ENCODE measurements at regions not wholly inside any gene's neighbourhood (a gene's known extent, or its start where the extent isn't known, plus 50 kb on each side); places are given as distances from the start of the nearest gene placed in this dataset.

DNA sequence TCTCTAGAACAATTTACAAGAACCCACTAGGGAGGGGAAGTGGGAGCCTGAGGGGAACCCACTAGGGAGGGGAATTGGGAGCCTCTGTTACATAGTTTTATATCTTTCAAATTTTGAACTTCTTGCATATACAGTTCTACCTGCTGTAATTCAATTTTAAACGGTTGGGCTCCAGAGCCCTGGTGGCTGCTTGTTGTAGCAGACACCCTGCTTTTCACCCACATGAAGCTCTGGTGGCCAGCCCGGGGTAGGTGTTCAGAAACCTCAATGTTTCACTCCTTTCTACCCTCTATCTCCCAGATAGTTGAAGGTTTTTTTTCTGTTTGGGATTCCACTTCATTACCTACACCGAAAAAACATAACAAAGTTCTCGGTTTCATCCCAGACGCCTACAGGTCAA, 124.4 kb downstream of the TMEM174 start:
- TF ChIP-seq, protein P1, sequence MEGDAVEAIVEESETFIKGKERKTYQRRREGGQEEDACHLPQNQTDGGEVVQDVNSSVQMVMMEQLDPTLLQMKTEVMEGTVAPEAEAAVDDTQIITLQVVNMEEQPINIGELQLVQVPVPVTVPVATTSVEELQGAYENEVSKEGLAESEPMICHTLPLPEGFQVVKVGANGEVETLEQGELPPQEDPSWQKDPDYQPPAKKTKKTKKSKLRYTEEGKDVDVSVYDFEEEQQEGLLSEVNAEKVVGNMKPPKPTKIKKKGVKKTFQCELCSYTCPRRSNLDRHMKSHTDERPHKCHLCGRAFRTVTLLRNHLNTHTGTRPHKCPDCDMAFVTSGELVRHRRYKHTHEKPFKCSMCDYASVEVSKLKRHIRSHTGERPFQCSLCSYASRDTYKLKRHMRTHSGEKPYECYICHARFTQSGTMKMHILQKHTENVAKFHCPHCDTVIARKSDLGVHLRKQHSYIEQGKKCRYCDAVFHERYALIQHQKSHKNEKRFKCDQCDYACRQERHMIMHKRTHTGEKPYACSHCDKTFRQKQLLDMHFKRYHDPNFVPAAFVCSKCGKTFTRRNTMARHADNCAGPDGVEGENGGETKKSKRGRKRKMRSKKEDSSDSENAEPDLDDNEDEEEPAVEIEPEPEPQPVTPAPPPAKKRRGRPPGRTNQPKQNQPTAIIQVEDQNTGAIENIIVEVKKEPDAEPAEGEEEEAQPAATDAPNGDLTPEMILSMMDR (conservative IDR thresholded peaks at IDR 0.05; ENCODE audit: low read depth in 2 of 2): no peak
- no peak for TF ChIP-seq POLR2AphosphoS5 (IDR thresholded peaks at IDR 0.05; ENCODE audit: low read depth)
- peak; percentile 74 for TF ChIP-seq EZH2 (IDR thresholded peaks at IDR 0.05; ENCODE audit: low read depth, unreplicated experiment)
- no peak for TF ChIP-seq ZNF114 (CRISPR knock-in tag; IDR thresholded peaks at IDR 0.05)
- TF ChIP-seq, protein P2, sequence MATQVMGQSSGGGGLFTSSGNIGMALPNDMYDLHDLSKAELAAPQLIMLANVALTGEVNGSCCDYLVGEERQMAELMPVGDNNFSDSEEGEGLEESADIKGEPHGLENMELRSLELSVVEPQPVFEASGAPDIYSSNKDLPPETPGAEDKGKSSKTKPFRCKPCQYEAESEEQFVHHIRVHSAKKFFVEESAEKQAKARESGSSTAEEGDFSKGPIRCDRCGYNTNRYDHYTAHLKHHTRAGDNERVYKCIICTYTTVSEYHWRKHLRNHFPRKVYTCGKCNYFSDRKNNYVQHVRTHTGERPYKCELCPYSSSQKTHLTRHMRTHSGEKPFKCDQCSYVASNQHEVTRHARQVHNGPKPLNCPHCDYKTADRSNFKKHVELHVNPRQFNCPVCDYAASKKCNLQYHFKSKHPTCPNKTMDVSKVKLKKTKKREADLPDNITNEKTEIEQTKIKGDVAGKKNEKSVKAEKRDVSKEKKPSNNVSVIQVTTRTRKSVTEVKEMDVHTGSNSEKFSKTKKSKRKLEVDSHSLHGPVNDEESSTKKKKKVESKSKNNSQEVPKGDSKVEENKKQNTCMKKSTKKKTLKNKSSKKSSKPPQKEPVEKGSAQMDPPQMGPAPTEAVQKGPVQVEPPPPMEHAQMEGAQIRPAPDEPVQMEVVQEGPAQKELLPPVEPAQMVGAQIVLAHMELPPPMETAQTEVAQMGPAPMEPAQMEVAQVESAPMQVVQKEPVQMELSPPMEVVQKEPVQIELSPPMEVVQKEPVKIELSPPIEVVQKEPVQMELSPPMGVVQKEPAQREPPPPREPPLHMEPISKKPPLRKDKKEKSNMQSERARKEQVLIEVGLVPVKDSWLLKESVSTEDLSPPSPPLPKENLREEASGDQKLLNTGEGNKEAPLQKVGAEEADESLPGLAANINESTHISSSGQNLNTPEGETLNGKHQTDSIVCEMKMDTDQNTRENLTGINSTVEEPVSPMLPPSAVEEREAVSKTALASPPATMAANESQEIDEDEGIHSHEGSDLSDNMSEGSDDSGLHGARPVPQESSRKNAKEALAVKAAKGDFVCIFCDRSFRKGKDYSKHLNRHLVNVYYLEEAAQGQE (IDR thresholded peaks at IDR 0.05; ENCODE audit: unreplicated experiment): no peak
- no peak for TF ChIP-seq JUNB (IDR thresholded peaks at IDR 0.05; ENCODE audit: unreplicated experiment)
- TF ChIP-seq, protein P3, sequence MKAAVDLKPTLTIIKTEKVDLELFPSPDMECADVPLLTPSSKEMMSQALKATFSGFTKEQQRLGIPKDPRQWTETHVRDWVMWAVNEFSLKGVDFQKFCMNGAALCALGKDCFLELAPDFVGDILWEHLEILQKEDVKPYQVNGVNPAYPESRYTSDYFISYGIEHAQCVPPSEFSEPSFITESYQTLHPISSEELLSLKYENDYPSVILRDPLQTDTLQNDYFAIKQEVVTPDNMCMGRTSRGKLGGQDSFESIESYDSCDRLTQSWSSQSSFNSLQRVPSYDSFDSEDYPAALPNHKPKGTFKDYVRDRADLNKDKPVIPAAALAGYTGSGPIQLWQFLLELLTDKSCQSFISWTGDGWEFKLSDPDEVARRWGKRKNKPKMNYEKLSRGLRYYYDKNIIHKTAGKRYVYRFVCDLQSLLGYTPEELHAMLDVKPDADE (IDR thresholded peaks at IDR 0.05): no peak
- no peak for TF ChIP-seq CREB1 (CRISPR knock-in tag; IDR thresholded peaks at IDR 0.05; ENCODE audit: low read depth)
- TF ChIP-seq STAT1 (IDR thresholded peaks at IDR 0.05; ENCODE audit: unreplicated experiment): no peak
- TF ChIP-seq EZH2phosphoT487 (IDR thresholded peaks at IDR 0.05; ENCODE audit: unreplicated experiment): no peak
- no peak for TF ChIP-seq NANOG (IDR thresholded peaks at IDR 0.05; ENCODE audit: borderline replicate concordance)
- TF ChIP-seq, protein P4, sequence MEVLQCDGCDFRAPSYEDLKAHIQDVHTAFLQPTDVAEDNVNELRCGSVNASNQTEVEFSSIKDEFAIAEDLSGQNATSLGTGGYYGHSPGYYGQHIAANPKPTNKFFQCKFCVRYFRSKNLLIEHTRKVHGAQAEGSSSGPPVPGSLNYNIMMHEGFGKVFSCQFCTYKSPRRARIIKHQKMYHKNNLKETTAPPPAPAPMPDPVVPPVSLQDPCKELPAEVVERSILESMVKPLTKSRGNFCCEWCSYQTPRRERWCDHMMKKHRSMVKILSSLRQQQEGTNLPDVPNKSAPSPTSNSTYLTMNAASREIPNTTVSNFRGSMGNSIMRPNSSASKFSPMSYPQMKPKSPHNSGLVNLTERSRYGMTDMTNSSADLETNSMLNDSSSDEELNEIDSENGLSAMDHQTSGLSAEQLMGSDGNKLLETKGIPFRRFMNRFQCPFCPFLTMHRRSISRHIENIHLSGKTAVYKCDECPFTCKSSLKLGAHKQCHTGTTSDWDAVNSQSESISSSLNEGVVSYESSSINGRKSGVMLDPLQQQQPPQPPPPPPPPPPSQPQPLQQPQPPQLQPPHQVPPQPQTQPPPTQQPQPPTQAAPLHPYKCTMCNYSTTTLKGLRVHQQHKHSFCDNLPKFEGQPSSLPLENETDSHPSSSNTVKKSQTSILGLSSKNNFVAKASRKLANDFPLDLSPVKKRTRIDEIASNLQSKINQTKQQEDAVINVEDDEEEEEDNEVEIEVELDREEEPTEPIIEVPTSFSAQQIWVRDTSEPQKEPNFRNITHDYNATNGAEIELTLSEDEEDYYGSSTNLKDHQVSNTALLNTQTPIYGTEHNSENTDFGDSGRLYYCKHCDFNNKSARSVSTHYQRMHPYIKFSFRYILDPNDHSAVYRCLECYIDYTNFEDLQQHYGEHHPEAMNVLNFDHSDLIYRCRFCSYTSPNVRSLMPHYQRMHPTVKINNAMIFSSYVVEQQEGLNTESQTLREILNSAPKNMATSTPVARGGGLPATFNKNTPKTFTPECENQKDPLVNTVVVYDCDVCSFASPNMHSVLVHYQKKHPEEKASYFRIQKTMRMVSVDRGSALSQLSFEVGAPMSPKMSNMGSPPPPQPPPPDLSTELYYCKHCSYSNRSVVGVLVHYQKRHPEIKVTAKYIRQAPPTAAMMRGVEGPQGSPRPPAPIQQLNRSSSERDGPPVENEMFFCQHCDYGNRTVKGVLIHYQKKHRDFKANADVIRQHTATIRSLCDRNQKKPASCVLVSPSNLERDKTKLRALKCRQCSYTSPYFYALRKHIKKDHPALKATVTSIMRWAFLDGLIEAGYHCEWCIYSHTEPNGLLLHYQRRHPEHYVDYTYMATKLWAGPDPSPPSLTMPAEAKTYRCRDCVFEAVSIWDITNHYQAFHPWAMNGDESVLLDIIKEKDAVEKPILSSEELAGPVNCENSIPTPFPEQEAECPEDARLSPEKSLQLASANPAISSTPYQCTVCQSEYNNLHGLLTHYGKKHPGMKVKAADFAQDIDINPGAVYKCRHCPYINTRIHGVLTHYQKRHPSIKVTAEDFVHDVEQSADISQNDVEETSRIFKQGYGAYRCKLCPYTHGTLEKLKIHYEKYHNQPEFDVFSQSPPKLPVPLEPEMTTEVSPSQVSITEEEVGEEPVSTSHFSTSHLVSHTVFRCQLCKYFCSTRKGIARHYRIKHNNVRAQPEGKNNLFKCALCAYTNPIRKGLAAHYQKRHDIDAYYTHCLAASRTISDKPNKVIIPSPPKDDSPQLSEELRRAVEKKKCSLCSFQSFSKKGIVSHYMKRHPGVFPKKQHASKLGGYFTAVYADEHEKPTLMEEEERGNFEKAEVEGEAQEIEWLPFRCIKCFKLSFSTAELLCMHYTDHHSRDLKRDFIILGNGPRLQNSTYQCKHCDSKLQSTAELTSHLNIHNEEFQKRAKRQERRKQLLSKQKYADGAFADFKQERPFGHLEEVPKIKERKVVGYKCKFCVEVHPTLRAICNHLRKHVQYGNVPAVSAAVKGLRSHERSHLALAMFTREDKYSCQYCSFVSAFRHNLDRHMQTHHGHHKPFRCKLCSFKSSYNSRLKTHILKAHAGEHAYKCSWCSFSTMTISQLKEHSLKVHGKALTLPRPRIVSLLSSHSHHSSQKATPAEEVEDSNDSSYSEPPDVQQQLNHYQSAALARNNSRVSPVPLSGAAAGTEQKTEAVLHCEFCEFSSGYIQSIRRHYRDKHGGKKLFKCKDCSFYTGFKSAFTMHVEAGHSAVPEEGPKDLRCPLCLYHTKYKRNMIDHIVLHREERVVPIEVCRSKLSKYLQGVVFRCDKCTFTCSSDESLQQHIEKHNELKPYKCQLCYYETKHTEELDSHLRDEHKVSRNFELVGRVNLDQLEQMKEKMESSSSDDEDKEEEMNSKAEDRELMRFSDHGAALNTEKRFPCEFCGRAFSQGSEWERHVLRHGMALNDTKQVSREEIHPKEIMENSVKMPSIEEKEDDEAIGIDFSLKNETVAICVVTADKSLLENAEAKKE (CRISPR knock-in tag; IDR thresholded peaks at IDR 0.05): no peak
- no peak for TF ChIP-seq ZNF331 (CRISPR knock-in tag; IDR thresholded peaks at IDR 0.05; ENCODE audit: low read depth)
